GM13977 (cell line): ENCODE measurements at regions not wholly inside any gene's neighbourhood (a gene's known extent, or its start where the extent isn't known, plus 50 kb on each side); places are given as distances from the start of the nearest gene placed in this dataset.

Source experiments
- DNase-seq: peaks from one replicate; pipeline ENCODE4 v3.0.0; 2012; ENCODE audit warnings: low spot score
- in situ Hi-C: fragments of 300-500 bp; cut with MboI; formaldehyde crosslinking; loops from one replicate; pipeline ENCODE4 v1.12.0; 2022; ENCODE audit warnings: low sequenced_read_pairs, low pct_unique_long_range_greater_than_20kb, mixed read lengths, inconsistent platforms; ENCODE audit not compliant: unreplicated experiment
- TF ChIP-seq, protein P1 (sequence below): IDR thresholded peaks from 2 replicates; pipeline ENCODE4 v1.5.1; 2012; ENCODE audit warnings: mild to moderate bottlenecking, control low read depth; ENCODE audit not compliant: insufficient read depth; ENCODE audit errors: extremely low read depth, missing control alignments

DNA sequence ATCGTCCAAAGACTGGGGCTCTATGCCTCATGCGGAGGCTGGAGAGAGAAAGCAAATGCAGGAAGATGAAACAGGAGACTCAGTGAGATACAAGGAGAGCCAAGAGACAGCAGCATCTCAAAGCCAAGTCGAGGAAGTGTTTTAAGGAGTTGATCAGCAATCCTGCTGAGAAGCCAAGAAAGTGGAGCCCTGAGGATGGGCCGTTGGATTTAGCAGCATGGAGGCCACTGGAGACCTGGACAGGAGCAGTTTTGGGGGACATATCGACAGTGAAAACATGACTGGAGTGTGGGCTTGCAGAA is 107.4 kb upstream of the ZBTB40 start:
- TF ChIP-seq, protein P1, sequence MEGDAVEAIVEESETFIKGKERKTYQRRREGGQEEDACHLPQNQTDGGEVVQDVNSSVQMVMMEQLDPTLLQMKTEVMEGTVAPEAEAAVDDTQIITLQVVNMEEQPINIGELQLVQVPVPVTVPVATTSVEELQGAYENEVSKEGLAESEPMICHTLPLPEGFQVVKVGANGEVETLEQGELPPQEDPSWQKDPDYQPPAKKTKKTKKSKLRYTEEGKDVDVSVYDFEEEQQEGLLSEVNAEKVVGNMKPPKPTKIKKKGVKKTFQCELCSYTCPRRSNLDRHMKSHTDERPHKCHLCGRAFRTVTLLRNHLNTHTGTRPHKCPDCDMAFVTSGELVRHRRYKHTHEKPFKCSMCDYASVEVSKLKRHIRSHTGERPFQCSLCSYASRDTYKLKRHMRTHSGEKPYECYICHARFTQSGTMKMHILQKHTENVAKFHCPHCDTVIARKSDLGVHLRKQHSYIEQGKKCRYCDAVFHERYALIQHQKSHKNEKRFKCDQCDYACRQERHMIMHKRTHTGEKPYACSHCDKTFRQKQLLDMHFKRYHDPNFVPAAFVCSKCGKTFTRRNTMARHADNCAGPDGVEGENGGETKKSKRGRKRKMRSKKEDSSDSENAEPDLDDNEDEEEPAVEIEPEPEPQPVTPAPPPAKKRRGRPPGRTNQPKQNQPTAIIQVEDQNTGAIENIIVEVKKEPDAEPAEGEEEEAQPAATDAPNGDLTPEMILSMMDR, result no peak
- no peak for DNase-seq
- in situ Hi-C loops, result no loop called here

DNA sequence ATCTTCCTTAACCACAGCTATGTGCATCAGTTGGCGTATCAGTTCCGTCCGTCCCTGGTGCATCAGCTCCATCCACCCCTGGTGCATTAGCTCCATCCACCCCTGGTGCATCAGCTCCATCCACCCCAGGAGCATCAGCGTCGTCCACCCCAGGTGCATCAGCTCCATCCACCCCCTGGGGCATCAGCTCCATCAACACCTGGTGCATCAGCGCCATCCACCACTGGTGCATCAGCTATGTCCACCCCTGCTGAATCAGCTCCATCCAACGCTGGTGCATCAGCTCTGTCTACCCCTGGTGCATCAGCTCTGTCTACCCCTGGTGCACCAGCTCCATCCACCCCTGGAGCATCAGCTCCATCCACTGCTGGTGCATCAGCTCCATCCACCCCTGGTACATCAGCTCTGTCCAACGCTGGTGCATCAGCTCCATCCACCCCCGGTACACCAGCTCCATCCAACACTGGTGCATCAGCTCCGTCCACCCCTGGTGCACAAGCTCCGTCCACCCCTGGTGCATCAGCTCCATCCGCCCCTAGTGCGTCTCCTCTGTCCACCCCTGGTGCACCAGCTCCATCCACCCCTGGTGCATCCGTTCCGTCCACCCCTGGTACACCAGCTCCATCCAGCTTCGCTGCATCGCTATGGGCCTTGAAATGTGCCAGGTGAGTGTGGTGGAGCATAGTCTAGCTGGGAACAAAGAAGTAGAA is 106.6 kb upstream of the ZBTB40 start:
- in situ Hi-C loops, result no loop called here
- TF ChIP-seq, protein P1, result no peak
- no peak for DNase-seq

DNA sequence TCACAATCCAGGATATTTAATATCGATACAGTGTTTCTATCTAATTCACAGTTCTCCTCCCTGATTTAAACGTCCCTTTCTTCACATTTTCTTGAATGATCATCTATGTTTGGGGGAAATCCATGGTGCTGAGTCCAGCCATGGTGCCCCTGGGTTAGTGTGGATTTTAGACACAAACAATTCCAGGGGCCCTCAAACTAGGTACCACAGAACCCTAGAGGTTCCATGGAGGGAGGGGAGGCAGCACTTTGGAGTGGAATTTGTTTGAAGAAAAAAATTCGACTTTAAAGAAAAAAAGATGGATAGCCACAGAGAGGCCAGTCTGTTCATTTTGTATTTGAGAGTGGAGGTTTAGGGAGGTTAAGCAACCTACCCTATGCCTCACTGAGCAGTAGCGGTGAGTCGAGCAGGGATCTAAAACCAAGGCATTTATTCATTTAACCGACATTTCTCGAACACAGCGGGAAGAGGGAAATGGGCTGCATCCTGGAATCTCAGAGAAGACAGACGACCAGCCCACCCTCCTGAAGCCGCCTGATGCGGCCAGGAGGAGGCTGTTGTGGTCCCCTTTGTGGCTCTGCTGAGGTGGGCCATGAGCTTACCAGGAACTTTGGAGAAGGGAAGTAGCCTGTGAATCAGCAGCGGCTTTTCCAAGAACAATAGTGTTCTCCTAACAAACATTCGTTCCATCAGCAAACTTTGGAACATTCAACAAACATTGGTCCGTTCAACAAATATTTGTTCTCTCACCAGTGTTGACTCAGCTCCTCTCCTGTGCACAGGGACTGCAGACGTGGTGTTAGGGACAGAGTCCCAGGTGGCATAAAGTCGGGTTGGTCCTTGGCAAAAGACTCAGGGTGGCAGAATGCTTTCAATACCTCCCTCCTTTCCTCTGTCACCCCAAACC is 103.5 kb upstream of the ZBTB40 start:
- DNase-seq, result no peak
- in situ Hi-C loops, result no loop called here
- TF ChIP-seq, protein P1, result no peak

DNA sequence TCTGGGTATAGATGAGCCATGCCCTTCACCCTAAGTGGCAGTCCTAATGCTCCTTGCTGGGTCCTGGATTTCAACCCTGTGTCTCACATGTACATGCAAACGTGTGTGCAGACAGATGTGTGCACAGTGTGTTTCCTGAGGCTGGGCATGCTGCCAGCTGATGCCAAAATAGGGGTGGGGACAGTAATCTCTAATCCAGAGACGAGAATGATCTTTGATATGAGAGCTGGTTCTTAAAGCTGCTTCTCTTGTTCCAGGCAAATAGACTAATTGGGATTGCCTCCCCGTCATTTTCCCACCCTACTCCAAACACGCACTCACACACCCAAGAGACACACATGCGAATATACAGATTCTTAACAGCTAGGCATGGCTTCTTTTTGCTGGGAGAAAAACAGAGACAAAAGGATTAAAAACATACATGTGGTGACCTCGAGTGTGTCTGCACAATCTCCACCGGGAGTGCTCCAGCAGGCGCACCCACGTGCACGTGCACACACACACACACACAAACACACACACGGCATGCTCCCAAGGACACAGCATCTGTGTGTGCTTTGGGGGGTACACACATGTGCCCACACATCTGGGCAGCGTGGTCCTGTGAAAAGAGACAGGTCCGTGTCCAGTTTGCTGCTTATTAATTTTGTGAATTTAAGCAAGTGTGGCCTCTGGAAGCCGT is 102.1 kb upstream of the ZBTB40 start:
- no peak for DNase-seq
- in situ Hi-C loops, result no loop called here
- TF ChIP-seq, protein P1, result no peak

DNA sequence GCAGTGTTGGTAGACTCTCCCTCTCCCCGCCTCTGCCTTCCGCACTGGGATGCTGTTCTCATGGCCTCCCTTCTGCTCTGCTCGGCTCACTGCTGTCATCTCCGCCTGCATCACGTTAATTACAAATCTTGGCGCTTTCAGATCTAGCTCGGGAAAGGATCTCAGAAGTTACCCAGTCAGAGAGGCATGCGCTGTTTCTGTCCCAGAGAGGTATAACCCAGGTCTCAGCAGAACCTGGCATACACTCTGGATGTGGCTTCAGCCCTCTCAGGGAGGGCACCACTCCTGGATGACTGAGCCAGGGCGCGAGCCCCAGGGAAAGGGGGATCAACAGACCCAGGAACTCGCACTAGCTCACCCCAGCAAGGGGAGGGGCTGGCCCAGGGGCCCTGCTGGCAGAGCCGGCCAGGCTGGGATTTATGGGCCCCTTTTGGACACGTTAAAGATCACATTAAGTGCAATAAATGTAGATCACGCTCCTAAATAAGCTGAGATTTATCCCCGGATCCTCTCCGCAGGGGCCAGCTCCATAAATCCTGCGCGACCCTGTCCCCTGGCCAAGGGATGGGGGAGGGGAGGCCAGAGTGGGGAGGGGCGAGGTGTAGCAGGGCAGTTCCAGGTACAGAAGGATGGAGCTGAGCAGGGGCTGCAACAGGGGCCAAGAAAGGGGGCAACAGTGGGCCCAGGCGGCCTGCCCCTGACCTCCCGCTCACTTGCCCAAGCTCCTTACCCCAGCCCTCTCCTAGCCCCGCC is 101.3 kb upstream of the ZBTB40 start:
- TF ChIP-seq, protein P1, result no peak
- DNase-seq, result no peak
- in situ Hi-C loops, result no loop called here

DNA sequence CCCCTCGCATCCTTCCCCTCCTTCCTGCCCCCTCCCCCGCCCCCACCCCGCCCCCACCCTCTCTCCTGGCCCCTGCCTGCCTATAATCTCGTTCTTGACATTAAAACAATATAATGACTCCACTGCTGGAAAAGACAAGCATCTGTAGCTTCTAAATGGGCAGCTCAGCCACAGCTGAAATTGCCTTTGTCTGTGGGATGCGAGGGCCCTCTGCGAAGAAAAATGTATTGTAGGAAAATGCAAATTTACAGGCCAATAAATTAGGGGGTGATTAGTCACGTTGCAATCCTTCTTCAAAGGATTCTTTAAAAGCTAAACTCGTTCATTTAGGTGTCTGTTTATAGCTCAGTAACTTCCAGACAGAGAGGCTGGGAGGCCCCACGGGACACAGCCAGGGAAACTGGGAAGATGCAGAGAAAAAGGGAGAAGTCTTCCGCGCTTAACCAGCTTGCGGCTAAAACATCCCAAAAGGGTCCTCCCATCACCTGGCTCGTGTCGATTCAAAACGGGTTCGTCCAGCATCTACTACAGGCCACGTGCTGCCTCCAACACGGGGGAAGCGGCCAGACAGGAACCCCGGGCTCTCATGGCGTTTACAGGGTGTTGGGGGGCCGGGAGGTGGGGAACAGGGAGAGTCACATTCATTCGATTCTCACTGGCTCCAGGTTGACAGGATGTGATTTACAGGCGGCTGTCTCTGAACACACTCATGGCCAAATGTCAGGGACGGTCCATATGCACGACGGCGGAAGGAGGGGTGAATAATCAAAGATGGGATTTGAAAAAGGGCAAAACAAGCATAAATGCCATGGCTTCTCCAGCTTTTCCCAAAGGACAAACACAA is 100.5 kb upstream of the ZBTB40 start:
- DNase-seq, result no peak
- in situ Hi-C loops, result no loop called here
- TF ChIP-seq, protein P1, result no peak
